ENCODE measurements at regions not wholly inside any gene's neighbourhood (a gene's known extent, or its start where the extent isn't known, plus 50 kb on each side); places are given as distances from the start of the nearest gene placed in this dataset.
"Not testable (repeated sequence)": the region's sequence is repeated elsewhere in the genome, so short reads cannot be mapped to it uniquely, and the experiment has no call there.

GRCh38 chr13:24995225-24995804, 100.6 kb upstream of the PABPC3 start:
- DNase-seq (ENCODE audit: low read depth in 2 of 2): peak; percentile 64 to 81

GRCh38 chr13:24997367-24997967, 98.5 kb upstream of the PABPC3 start:
- peak; percentile 22 to 44 for DNase-seq (ENCODE audit: low read depth in 2 of 2)

- no peak for DNase-seq (ENCODE audit: low read depth in 2 of 2)
These were observed 97.5 kb upstream of the PABPC3 start for GRCh38 chr13:24998433-24998832.

GRCh38 chr13:25001476-25002206, 94.3 kb upstream of the PABPC3 start:
- DNase-seq (ENCODE audit: low read depth in 2 of 2): no peak

GRCh38 chr13:25002311-25002710, 93.6 kb upstream of the PABPC3 start:
- DNase-seq (ENCODE audit: low read depth in 2 of 2): not testable (repeated sequence)

GRCh38 chr13:25004489-25004888, 91.4 kb upstream of the PABPC3 start:
- DNase-seq (ENCODE audit: low read depth in 2 of 2): not testable (repeated sequence)

- peak in 1 of 2 donors; percentile 11 for DNase-seq (ENCODE audit: low read depth in 2 of 2)
These were observed 90.9 kb upstream of the PABPC3 start for GRCh38 chr13:25005050-25005497.

GRCh38 chr13:25007389-25007788, 88.5 kb upstream of the PABPC3 start:
- DNase-seq (ENCODE audit: low read depth in 2 of 2): not testable (repeated sequence)

GRCh38 chr13:25014398-25014973, 81.5 kb upstream of the PABPC3 start:
- DNase-seq (ENCODE audit: low read depth in 2 of 2): not testable (repeated sequence)

GRCh38 chr13:25017176-25017575, 78.8 kb upstream of the PABPC3 start:
- DNase-seq (ENCODE audit: low read depth in 2 of 2): not testable (repeated sequence)

GRCh38 chr13:25017808-25018728, 77.9 kb upstream of the PABPC3 start:
- not testable (repeated sequence) for DNase-seq (ENCODE audit: low read depth in 2 of 2)

GRCh38 chr13:25018729-25019115, 77.2 kb upstream of the PABPC3 start:
- DNase-seq (ENCODE audit: low read depth in 2 of 2): no peak

- DNase-seq (ENCODE audit: low read depth in 2 of 2): not testable (repeated sequence)
These were observed 76.2 kb upstream of the PABPC3 start for GRCh38 chr13:25019741-25020140.

GRCh38 chr13:25024175-25024574, 71.8 kb upstream of the PABPC3 start:
- no peak for DNase-seq (ENCODE audit: low read depth in 2 of 2)

GRCh38 chr13:25032160-25032559, 63.8 kb upstream of the PABPC3 start:
- DNase-seq (ENCODE audit: low read depth in 2 of 2): no peak

GRCh38 chr13:25034173-25034572, 61.8 kb upstream of the PABPC3 start:
- DNase-seq (ENCODE audit: low read depth in 2 of 2): no peak

- DNase-seq (ENCODE audit: low read depth in 2 of 2): peak; percentile 36 to 67
These were observed 58.7 kb upstream of the PABPC3 start for GRCh38 chr13:25037057-25037813.

GRCh38 chr13:25042151-25042865, 53.6 kb upstream of the PABPC3 start:
- no peak for DNase-seq (ENCODE audit: low read depth in 2 of 2)

- DNase-seq (ENCODE audit: low read depth in 2 of 2): no peak
These were observed 51.9 kb upstream of the PABPC3 start for GRCh38 chr13:25044071-25044470.
